ENCODE measurements at regions not wholly inside any gene's neighbourhood (a gene's known extent, or its start where the extent isn't known, plus 50 kb on each side); places are given as distances from the start of the nearest gene placed in this dataset.

GRCh38 chr22:34414467-34415440, 494.5 kb upstream of the LARGE1 start (continued):
- TF ChIP-seq TBL1XR1 (IDR thresholded peaks at IDR 0.05; ENCODE audit: borderline replicate concordance, low read length, partially characterized antibody) (no peak), MXI1 (IDR thresholded peaks at IDR 0.05; ENCODE audit: borderline replicate concordance, low read depth, low read length) (0 out of 3 replicates have a peak, but pooled peaks have one; percentile 36), SYNCRIP (IDR thresholded peaks at IDR 0.05; ENCODE audit: insufficient read depth, low read depth, low read length) (no peak), TFDP1 (CRISPR knock-in tag; IDR thresholded peaks at IDR 0.05; ENCODE audit: borderline replicate concordance) (no peak), ZFP62 (CRISPR knock-in tag; IDR thresholded peaks at IDR 0.05) (no peak), MTA3 (CRISPR knock-in tag; IDR thresholded peaks at IDR 0.05) (no peak), ERF (CRISPR knock-in tag; IDR thresholded peaks at IDR 0.05) (peak; percentile 84), ZIK1 (CRISPR knock-in tag; IDR thresholded peaks at IDR 0.05; ENCODE audit: borderline replicate concordance, low read depth) (no peak), NPAS2 (CRISPR knock-in tag; IDR thresholded peaks at IDR 0.05; ENCODE audit: borderline replicate concordance) (no peak), FOSL2 (CRISPR knock-in tag; IDR thresholded peaks at IDR 0.05) (peak; percentile 49; the same call in 1 of the 2 replicates), ZNF687 (CRISPR knock-in tag; IDR thresholded peaks at IDR 0.05) (no peak), ZUFSP (CRISPR knock-in tag; IDR thresholded peaks at IDR 0.05; ENCODE audit: borderline replicate concordance) (no peak), HOXA7 (CRISPR knock-in tag; IDR thresholded peaks at IDR 0.05) (no peak), ZNF775 (CRISPR knock-in tag; IDR thresholded peaks at IDR 0.05; ENCODE audit: borderline replicate concordance) (no peak), ZNF276 (CRISPR knock-in tag; IDR thresholded peaks at IDR 0.05; ENCODE audit: low read depth) (no peak), ZNF274 (CRISPR knock-in tag; IDR thresholded peaks at IDR 0.05) (no peak), YEATS2 (CRISPR knock-in tag; IDR thresholded peaks at IDR 0.05; ENCODE audit: borderline replicate concordance) (peak; percentile 68; the same call in 1 of the 2 replicates), PLRG1 (conservative IDR thresholded peaks at IDR 0.05) (no peak), WIZ (CRISPR knock-in tag; IDR thresholded peaks at IDR 0.05) (peak; percentile 98), NFE2 (CRISPR knock-in tag; IDR thresholded peaks at IDR 0.05) (no peak)

Data from HepG2 (cell line).